MV-4-11 (cell line): ENCODE measurements at regions not wholly inside any gene's neighbourhood (a gene's known extent, or its start where the extent isn't known, plus 50 kb on each side); places are given as distances from the start of the nearest gene placed in this dataset.

Source experiments
- DNase-seq: peaks from one replicate; lab custom pipeline; 2025; lab: John Stamatoyannopoulos, UW

DNA sequence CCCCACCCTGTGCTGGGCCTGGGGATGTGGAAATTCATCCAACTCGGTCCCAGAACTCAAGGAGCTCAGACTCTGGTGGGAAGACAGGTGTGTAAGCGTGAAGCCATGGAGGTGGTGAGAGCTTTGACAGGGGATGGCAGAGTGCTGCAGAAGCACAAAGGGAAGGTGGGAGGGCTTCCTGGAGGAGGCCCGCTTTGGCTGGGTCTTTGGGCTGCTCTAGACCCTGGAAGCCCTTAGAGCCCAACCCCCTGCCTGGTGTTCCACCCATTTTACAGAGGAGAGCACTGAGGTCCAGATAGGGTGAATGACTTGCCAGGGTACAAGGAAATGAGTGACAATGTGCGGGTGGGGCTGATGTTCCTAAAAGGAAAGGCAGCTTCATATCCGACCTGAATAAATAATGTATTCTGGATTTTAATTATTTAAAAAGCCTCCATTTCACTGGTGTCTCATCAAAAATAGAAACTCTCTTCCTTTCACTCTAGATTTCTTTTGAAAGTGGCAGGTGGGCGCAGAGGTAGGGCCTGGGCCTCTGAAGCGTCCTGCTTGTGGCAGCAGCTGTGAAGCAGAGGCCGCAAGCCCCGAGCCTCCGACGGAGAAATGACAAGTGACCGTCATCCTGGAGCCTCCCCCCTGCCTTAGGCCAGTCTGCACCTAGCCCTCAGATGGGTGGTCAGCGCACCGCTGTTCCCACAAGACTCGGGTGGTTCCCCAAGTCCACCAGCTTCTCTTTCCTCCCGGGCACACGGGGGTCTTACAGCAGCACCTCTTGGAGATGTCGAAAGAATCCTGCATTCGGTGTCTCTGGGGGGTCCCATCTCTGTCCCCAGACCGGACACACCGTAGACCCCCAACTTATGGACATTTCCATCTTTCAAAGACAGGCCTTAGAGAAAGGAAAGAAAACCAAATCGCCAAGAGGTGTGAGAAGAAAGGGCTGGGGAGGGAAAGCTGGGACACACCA lies 71.0 kb upstream of the TAF1B start:
- DNase-seq = no peak

- no peak for DNase-seq
These were observed 70.0 kb upstream of the TAF1B start for GRCh38 chr2:9772999-9773902.

- no peak for DNase-seq
These were observed 69.4 kb upstream of the TAF1B start for GRCh38 chr2:9773903-9774239.

GRCh38 chr2:9774266-9774665 lies 69.0 kb upstream of the TAF1B start:
- DNase-seq = no peak

DNA sequence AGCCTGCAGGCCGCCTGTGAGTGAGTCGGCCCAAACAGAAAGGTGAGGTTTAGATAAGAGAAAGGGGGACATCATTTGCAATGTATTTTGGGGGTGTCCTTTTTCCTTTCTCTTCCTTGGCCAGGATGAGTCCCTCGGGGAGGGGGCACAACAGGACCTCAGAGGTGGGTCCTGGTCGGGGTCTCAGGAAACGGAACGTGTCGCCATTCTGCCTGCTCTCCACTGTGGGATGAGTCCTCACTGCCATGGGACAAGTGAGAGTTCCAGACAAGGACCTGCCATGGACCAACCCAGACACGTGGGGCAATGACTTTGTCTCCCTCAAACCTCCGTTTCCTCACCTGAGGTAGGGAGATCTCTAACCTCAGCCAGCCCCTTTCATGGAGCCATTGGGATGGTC lies 67.9 kb upstream of the TAF1B start:
- no peak for DNase-seq

DNA sequence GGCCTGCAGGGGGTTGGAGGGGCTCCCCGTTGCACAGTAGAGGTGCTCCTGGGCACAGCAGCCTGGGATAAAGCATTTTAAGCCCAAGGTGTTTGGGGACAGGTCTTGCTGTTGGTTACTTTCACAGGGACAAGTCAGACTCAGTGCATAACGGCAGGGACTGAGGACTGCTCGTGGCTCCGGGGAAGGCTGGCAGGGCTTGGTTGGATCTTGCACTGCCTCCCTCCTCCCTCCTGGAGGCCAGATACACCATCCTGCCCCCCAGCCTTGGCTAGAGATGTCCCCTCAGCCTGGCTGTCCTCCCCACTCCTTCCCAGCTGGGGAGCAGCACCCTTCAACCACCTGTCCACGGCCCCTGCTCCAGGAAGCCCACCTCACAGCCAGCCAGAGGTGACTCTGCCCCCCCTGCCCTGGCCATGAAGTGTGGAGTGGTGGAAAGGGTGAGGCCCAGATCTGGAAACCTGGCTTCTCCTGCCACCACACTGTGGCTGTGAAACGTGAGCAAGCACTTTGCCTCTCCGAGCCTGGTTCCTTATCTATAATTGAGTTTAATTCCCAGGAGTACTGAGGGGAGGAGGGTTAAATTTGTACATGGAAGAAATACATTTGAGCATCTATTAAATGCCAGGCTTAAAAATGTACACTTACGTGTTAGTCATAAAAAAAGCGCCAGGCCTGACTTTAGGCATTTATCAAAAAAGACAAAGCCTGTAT lies 67.1 kb upstream of the TAF1B start:
- DNase-seq = no peak

GRCh38 chr2:9777081-9777480 lies 66.2 kb upstream of the TAF1B start:
- no peak for DNase-seq

DNA sequence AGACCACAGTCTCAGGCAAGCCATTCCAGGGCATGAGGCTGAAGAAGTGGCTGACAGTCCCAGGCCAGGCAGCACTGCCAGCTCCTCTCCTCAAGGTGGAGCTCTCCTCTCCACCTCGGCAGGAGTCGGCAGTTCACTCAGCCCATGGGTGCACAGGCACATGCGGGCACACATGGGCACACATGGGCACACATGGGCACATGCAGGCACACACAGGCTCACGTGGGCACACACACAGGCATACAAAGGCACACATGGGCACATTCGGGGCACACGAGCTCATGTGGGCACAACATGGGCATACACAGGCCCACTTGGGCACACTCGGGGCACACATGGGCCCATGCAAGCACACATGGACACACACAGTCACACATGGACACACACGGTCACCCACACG lies 65.3 kb upstream of the TAF1B start:
- DNase-seq = peak; percentile 31

- no peak for DNase-seq
These were observed 64.6 kb upstream of the TAF1B start for GRCh38 chr2:9778471-9779316.

GRCh38 chr2:9779596-9780264 lies 63.5 kb upstream of the TAF1B start:
- DNase-seq = peak; percentile 53

- peak; percentile 89 for DNase-seq
These were observed 62.7 kb upstream of the TAF1B start for GRCh38 chr2:9780368-9781130.

DNA sequence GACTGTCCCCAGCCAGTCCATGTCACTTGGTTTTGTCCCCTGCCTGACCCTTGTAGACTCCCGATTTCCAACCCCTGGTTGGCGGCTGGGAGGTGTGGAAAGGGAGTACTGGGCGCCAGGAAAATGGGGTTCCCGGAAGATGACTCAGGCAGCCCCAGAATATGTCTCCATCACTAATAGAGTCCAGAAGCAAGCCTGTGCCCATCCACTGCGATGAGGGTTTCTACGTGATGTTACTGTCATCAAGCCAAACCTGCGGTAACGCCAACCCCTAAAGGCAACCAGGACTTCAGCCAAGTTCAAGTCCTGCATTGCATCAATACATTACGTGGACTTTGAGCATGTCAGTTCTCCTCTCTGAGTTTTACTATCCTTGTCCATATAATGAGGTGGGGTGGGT lies 62.0 kb upstream of the TAF1B start:
- no peak for DNase-seq

GRCh38 chr2:9782197-9782719 lies 61.0 kb upstream of the TAF1B start:
- DNase-seq = no peak

DNA sequence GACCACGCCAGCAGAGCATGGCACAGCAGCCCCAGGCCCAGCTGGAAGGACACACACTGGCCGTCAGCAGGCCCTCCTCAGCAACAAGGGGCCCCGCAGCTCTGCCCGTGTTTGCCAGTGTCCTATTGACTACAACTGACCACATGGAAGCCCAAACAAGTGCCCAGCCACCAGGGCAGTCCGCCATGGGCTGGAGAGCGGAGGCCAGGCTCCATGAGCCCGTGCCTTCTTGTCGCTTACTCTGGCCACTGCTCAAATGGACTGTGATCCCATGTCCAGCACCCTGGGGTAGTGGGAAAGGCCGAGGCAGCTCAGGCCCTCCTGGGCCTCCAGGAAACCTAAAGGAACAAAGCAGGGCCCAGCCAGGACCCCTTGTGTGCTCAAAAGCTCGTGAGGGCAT lies 53.9 kb upstream of the TAF1B start:
- DNase-seq = no peak

DNA sequence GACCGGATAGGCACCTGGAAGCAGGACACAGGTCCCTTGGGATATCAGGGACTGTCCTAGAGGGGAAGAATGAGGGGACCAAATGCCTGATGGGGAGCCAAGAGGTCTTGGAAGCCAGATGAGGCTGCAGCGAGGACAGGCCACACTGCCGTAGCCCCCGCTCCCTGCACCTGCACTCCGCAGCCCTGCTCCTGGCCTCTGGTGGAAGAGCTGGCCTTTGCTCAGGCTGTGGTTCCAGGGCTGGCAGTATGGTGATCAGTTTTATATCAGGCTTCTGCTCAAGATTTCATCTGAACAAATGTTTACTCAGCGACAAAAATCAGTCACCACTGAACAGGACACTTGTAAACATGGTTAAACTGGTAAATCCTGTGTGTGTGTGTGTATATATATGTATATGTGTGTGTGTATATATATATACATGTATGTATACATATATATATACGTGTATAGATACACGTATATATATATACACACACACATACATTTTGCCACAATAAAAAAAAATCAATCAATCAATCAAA lies 52.5 kb upstream of the TAF1B start:
- no peak for DNase-seq

- DNase-seq = no peak
These were observed 51.6 kb upstream of the TAF1B start for GRCh38 chr2:9791711-9792110.

DNA sequence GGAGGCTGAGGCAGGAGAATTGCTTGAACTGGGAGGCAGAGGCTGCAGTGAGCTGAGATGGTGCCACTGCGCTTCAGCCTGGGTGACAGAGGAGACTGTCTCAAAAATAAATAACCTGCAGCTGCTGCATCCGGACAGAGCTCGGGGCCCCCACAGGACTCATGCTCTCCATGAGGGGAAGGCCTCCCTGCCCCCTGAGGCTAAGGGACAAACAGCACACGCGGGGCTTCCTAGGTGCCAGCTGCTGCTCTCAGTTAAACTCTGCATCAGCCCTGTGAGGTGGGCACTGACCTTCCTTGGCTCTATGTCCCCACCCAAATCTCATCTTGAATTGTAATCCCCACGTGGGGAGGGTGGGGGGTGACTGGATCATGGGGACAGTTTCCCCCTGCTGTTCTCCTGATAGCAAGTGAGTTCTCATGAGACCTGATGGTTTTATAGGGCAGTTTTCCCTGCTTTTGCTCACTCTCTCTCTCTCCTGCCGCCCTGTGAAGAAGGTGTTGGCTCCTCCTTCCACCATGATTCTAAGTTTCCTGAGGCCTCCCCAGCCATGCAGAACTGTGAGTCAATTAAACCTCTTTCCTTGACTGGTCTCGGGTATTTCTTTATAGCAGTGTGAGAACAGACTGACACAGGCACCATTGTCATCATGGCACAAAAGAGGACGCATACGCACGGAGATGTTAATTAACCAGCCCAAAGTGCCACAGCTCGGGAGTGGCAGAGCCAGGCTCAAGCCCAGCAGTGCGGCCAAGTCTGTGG lies 49.9 kb upstream of the TAF1B start:
- DNase-seq = no peak
